Testis (tissue), 2 donors: ENCODE measurements at regions not wholly inside any gene's neighbourhood (a gene's known extent, or its start where the extent isn't known, plus 50 kb on each side); places are given as distances from the start of the nearest gene placed in this dataset.

ENCODE experiments used
- POLR2A ChIP-seq: fragments of 450-650 bp; IDR thresholded peaks from one replicate; pipeline ENCODE4 v1.6.1; 2017; ENCODE audit warnings: antibody characterized with exemption, mild to moderate bottlenecking, moderate library complexity
- TF ChIP-seq, protein P1 (sequence below), 3 experiments: fragments of 450-650 bp in 2 of 3; fragments of 200-600 bp in 1 of 3; sonication (generic) in 1 of 3; IDR thresholded peaks; one replicate each; pipeline ENCODE4 v1.5.1; 2016 to 2019; ENCODE audit warnings: antibody characterized with exemption in 3 of 3, mild to moderate bottlenecking in 2 of 3, moderate library complexity in 1 of 3

DNA sequence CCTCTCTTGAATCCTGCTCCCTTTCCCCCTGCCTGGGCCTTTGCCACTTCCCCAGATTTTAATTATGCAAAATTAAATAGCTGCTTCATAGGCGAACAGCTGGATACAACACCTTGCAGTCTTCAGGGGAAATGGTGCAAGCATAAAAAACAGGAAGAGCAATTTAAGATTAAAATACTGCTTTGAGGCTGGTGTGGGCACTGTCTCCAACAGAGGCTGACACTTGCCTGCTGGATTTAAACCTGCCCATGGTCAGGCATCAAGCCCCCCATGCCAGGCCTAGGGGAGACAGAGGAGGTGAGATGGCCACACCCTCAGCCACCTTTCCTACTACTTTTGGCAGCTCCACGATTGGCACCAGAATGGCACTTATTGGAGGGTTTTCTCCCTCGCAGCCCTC is 110.1 kb upstream of the DIO3 start:
- TF ChIP-seq POLR2A = no peak
- TF ChIP-seq, protein P1, sequence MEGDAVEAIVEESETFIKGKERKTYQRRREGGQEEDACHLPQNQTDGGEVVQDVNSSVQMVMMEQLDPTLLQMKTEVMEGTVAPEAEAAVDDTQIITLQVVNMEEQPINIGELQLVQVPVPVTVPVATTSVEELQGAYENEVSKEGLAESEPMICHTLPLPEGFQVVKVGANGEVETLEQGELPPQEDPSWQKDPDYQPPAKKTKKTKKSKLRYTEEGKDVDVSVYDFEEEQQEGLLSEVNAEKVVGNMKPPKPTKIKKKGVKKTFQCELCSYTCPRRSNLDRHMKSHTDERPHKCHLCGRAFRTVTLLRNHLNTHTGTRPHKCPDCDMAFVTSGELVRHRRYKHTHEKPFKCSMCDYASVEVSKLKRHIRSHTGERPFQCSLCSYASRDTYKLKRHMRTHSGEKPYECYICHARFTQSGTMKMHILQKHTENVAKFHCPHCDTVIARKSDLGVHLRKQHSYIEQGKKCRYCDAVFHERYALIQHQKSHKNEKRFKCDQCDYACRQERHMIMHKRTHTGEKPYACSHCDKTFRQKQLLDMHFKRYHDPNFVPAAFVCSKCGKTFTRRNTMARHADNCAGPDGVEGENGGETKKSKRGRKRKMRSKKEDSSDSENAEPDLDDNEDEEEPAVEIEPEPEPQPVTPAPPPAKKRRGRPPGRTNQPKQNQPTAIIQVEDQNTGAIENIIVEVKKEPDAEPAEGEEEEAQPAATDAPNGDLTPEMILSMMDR (IDR thresholded peaks at IDR 0.05) = no peak
